ENCODE measurements at regions not wholly inside any gene's neighbourhood (a gene's known extent, or its start where the extent isn't known, plus 50 kb on each side); places are given as distances from the start of the nearest gene placed in this dataset.
"Not testable (repeated sequence)": the region's sequence is repeated elsewhere in the genome, so short reads cannot be mapped to it uniquely, and the experiment has no call there.

DNA sequence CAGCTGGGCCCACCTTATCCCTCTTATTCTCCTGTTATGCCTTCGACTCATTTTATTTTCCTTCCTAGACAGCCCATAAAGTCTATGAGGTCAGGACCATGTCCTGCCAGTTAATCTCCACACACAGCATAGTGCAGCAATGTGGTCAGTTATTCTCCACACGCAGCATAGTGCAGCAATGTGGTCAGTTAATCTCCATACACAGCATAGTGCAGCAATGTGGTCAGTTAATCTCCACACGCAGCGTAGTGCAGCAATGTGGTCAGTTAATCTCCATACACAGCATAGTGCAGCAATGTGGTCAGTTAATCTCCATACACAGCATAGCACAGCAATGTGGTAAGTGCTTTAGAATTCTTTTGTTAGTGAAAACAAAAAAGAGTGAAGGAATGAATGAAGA, 77.8 kb downstream of the TEX36 start:
- Histone ChIP-seq H3K36me3 (ENCODE audit: insufficient read depth, low read length) (no peaks in the 10 kb centered on the region), H3K27me3 (ENCODE audit: insufficient read depth, low read length) (peaks cover 3% of the 10 kb centered on the region), H2AFZ (ENCODE audit: low read depth, low read length) (no peak overlapping the region), H3K4me3 (ENCODE audit: low read length) (no peak overlapping the region), H3K9me3 (ENCODE audit: low read length) (no peaks in the 10 kb centered on the region), H3K4me1 (ENCODE audit: insufficient read depth, low read length) (peaks cover 5% of the 10 kb centered on the region)

- no peaks in the 10 kb centered on the region for H3K9me3 ChIP-seq (ENCODE audit: low read length)
- no peak overlapping the region for H3K4me3 ChIP-seq (ENCODE audit: low read length)
- H3K4me1 ChIP-seq (ENCODE audit: insufficient read depth, low read length) = peaks cover 5% of the 10 kb centered on the region
- no peak overlapping the region for H2AFZ ChIP-seq (ENCODE audit: low read depth, low read length)
- peaks cover 3% of the 10 kb centered on the region for H3K27me3 ChIP-seq (ENCODE audit: insufficient read depth, low read length)
- no peaks in the 10 kb centered on the region for H3K36me3 ChIP-seq (ENCODE audit: insufficient read depth, low read length)
Measured at GRCh38 chr10:125602825-125603224, 80.1 kb downstream of the TEX36 start.

- H3K27me3 ChIP-seq (ENCODE audit: insufficient read depth, low read length) = peaks cover 3% of the 10 kb centered on the region
- no peak overlapping the region for H2AFZ ChIP-seq (ENCODE audit: low read depth, low read length)
- peaks cover 6% of the 10 kb centered on the region for H3K9me3 ChIP-seq (ENCODE audit: low read length)
- H3K36me3 ChIP-seq (ENCODE audit: insufficient read depth, low read length) = no peaks in the 10 kb centered on the region
- no peaks in the 10 kb centered on the region for H3K4me1 ChIP-seq (ENCODE audit: insufficient read depth, low read length)
- H3K4me3 ChIP-seq (ENCODE audit: low read length) = no peak overlapping the region
Measured at GRCh38 chr10:125599194-125599593, 83.8 kb downstream of the TEX36 start.

- H2AFZ ChIP-seq (ENCODE audit: low read depth, low read length) = no peak overlapping the region
- no peak overlapping the region for H3K4me3 ChIP-seq (ENCODE audit: low read length)
- H3K4me1 ChIP-seq (ENCODE audit: insufficient read depth, low read length) = no peaks in the 10 kb centered on the region
- H3K27me3 ChIP-seq (ENCODE audit: insufficient read depth, low read length) = no peaks in the 10 kb centered on the region
- H3K36me3 ChIP-seq (ENCODE audit: insufficient read depth, low read length) = no peaks in the 10 kb centered on the region
- H3K9me3 ChIP-seq (ENCODE audit: low read length) = peaks cover 6% of the 10 kb centered on the region
Measured at GRCh38 chr10:125595911-125596310, 87.1 kb downstream of the TEX36 start.

DNA sequence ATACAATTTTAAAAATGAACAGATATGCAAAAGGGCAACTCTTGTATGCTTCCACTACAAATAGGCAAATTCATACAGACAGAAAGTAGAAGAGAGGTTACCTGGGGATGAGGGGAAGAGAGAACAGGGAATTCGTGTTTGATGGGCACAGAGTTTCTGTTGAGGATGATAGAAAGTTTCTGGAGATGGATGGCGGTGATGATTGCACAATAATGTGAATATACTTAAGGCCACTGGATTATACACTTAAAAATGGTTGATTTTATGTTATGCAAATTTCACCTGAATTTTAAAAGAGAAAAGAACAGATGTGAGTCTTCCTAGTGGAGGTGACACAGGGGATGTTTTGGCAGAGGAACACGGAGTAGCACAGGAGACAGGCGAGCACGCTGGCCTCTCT, 89.3 kb downstream of the TEX36 start:
- Histone ChIP-seq H3K4me3 (ENCODE audit: low read length) (no peak overlapping the region), H3K9me3 (ENCODE audit: low read length) (peaks cover 6% of the 10 kb centered on the region), H3K27me3 (ENCODE audit: insufficient read depth, low read length) (no peaks in the 10 kb centered on the region), H2AFZ (ENCODE audit: low read depth, low read length) (no peak overlapping the region), H3K36me3 (ENCODE audit: insufficient read depth, low read length) (no peaks in the 10 kb centered on the region), H3K4me1 (ENCODE audit: insufficient read depth, low read length) (no peaks in the 10 kb centered on the region)

DNA sequence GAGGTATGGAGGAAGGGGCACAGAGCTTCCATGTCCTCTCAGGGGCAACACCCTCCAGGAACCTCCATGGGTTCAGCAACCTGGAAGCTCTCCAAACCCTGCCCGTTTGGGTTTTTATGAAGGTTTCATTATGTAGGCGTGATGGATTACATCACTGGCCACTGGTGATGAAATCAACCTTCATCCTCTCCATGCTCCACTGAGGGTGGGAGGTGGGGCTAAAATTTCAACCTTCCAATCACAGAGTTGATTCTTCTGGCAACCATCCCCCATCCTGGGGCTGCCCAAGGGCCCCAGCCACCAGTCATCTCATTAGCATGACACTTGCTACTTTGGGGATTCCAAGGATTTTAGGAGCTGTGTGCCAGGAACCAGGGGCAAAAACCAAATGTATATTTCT, 90.1 kb downstream of the TEX36 start:
- H2AFZ ChIP-seq (ENCODE audit: low read depth, low read length) = no peak overlapping the region
- peaks cover 6% of the 10 kb centered on the region for H3K9me3 ChIP-seq (ENCODE audit: low read length)
- H3K4me3 ChIP-seq (ENCODE audit: low read length) = no peak overlapping the region
- no peaks in the 10 kb centered on the region for H3K27me3 ChIP-seq (ENCODE audit: insufficient read depth, low read length)
- no peaks in the 10 kb centered on the region for H3K4me1 ChIP-seq (ENCODE audit: insufficient read depth, low read length)
- H3K36me3 ChIP-seq (ENCODE audit: insufficient read depth, low read length) = no peaks in the 10 kb centered on the region

- no peaks in the 10 kb centered on the region for H3K27me3 ChIP-seq (ENCODE audit: insufficient read depth, low read length)
- H3K9me3 ChIP-seq (ENCODE audit: low read length) = peaks cover 6% of the 10 kb centered on the region
- H2AFZ ChIP-seq (ENCODE audit: low read depth, low read length) = no peak overlapping the region
- H3K4me1 ChIP-seq (ENCODE audit: insufficient read depth, low read length) = no peaks in the 10 kb centered on the region
- no peaks in the 10 kb centered on the region for H3K36me3 ChIP-seq (ENCODE audit: insufficient read depth, low read length)
- H3K4me3 ChIP-seq (ENCODE audit: low read length) = no peak overlapping the region
Measured at GRCh38 chr10:125591886-125592285, 91.1 kb downstream of the TEX36 start.

DNA sequence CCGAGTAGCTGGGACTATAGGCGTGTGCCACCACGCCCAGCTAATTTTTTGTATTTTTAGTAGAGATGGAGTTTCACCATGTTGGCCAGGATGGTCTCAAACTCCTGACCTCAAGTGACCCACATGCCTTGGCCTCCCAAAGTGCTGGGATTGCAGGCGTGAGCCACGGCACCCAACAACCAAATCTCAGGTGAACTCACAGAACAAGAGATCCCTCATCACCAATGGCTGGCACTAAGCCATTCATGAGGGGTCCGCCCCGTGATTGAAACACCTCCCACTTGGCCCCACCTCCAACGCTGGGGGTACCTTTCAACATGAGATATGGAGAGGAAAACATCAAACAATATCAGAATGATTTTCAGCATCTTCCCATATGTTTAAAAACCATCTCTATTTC, 94.2 kb downstream of the TEX36 start:
- not testable (repeated sequence) for H2AFZ ChIP-seq (ENCODE audit: low read depth, low read length); H3K27me3 ChIP-seq (ENCODE audit: insufficient read depth, low read length); H3K9me3 ChIP-seq (ENCODE audit: low read length); H3K36me3 ChIP-seq (ENCODE audit: insufficient read depth, low read length); H3K4me3 ChIP-seq (ENCODE audit: low read length); H3K4me1 ChIP-seq (ENCODE audit: insufficient read depth, low read length)

GRCh38 chr10:125584954-125585353, 98.0 kb downstream of the TEX36 start:
- Histone ChIP-seq H3K4me1 (ENCODE audit: insufficient read depth, low read length) (no peaks in the 10 kb centered on the region), H3K36me3 (ENCODE audit: insufficient read depth, low read length) (no peaks in the 10 kb centered on the region), H2AFZ (ENCODE audit: low read depth, low read length) (no peak overlapping the region), H3K27me3 (ENCODE audit: insufficient read depth, low read length) (peaks cover 2% of the 10 kb centered on the region), H3K9me3 (ENCODE audit: low read length) (no peaks in the 10 kb centered on the region), H3K4me3 (ENCODE audit: low read length) (no peak overlapping the region)

GRCh38 chr10:125578658-125579315, 104.2 kb downstream of the TEX36 start:
- H3K27me3 ChIP-seq (ENCODE audit: insufficient read depth, low read length) = peaks cover 4% of the 10 kb centered on the region
- no peak overlapping the region for H3K4me3 ChIP-seq (ENCODE audit: low read length)
- H3K4me1 ChIP-seq (ENCODE audit: insufficient read depth, low read length) = no peaks in the 10 kb centered on the region
- H3K9me3 ChIP-seq (ENCODE audit: low read length) = no peaks in the 10 kb centered on the region
- H2AFZ ChIP-seq (ENCODE audit: low read depth, low read length) = no peak overlapping the region
- no peaks in the 10 kb centered on the region for H3K36me3 ChIP-seq (ENCODE audit: insufficient read depth, low read length)

- H2AFZ ChIP-seq (ENCODE audit: low read depth, low read length) = no peak overlapping the region
- no peaks in the 10 kb centered on the region for H3K9me3 ChIP-seq (ENCODE audit: low read length)
- H3K36me3 ChIP-seq (ENCODE audit: insufficient read depth, low read length) = no peaks in the 10 kb centered on the region
- H3K27me3 ChIP-seq (ENCODE audit: insufficient read depth, low read length) = peaks cover 2% of the 10 kb centered on the region
- H3K4me3 ChIP-seq (ENCODE audit: low read length) = no peak overlapping the region
- H3K4me1 ChIP-seq (ENCODE audit: insufficient read depth, low read length) = no peaks in the 10 kb centered on the region
Measured at GRCh38 chr10:125575843-125576242, 107.1 kb downstream of the TEX36 start.

DNA sequence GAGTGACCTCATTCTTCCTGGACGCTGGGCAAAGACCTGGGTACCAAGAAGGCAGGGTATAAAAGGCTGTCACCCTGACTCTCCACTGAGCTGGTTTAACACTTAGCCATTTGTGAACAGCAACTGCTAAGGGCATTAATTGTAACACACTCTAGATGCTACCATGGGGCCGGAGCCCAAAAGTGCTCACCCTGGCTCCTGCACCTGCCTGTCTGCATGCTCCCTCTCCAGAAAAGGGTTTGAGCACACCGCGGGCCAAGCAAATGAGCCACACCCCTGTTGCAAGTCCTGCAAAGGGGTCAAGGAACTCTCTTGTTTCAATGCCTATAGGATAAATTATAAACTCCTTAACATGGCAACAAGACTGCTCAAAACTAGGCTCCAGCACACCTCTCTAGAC, 114.8 kb downstream of the TEX36 start:
- no peaks in the 10 kb centered on the region for H3K4me1 ChIP-seq (ENCODE audit: insufficient read depth, low read length)
- H3K4me3 ChIP-seq (ENCODE audit: low read length) = no peak overlapping the region
- no peak overlapping the region for H2AFZ ChIP-seq (ENCODE audit: low read depth, low read length)
- no peaks in the 10 kb centered on the region for H3K9me3 ChIP-seq (ENCODE audit: low read length)
- no peaks in the 10 kb centered on the region for H3K27me3 ChIP-seq (ENCODE audit: insufficient read depth, low read length)
- H3K36me3 ChIP-seq (ENCODE audit: insufficient read depth, low read length) = no peaks in the 10 kb centered on the region

DNA sequence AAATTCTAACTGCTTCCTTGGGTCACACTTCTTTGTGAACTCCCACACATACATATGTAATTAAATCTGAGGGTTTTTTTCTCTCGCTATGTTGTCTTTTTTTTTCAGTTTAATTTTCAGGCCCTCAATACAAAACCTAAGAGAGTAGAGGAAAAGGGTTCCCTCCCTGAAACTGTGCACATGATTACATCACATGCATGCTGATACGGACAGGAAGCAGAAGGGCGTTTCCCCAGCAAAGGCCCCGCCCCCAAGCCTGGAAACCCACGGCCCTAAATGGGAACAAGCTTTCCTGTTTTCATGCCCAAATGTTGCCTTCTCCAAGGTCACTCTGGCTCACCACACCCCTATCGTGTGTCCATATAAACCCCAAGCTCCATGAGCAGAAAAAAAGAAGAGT, 115.4 kb downstream of the TEX36 start:
- Histone ChIP-seq H3K36me3 (ENCODE audit: insufficient read depth, low read length) (no peaks in the 10 kb centered on the region), H2AFZ (ENCODE audit: low read depth, low read length) (no peak overlapping the region), H3K4me1 (ENCODE audit: insufficient read depth, low read length) (no peaks in the 10 kb centered on the region)

GRCh38 chr10:125565046-125565445, 117.9 kb downstream of the TEX36 start:
- Histone ChIP-seq H2AFZ (ENCODE audit: low read depth, low read length) (no peak overlapping the region), H3K4me1 (ENCODE audit: insufficient read depth, low read length) (no peaks in the 10 kb centered on the region), H3K9me3 (ENCODE audit: low read length) (no peaks in the 10 kb centered on the region), H3K4me3 (ENCODE audit: low read length) (no peak overlapping the region), H3K36me3 (ENCODE audit: insufficient read depth, low read length) (no peaks in the 10 kb centered on the region), H3K27me3 (ENCODE audit: insufficient read depth, low read length) (no peaks in the 10 kb centered on the region)

More for the DNA sequence above, 115.4 kb downstream of the TEX36 start:
- Histone ChIP-seq H3K27me3 (ENCODE audit: insufficient read depth, low read length) (no peaks in the 10 kb centered on the region), H3K9me3 (ENCODE audit: low read length) (no peaks in the 10 kb centered on the region), H3K4me3 (ENCODE audit: low read length) (no peak overlapping the region)
